H1 (cell line): ENCODE measurements at regions not wholly inside any gene's neighbourhood (a gene's known extent, or its start where the extent isn't known, plus 50 kb on each side); places are given as distances from the start of the nearest gene placed in this dataset.

Source experiments
- CHD1 ChIP-seq: IDR thresholded peaks from 2 replicates; pipeline ENCODE4 v1.6.1; 2012; ENCODE audit warnings: low read depth, low read length, improper control_type of control experiment
- CHD2 ChIP-seq: IDR thresholded peaks from 2 replicates; pipeline ENCODE4 v1.6.1; 2012; ENCODE audit warnings: low read length, improper control_type of control experiment
- EGR1 ChIP-seq: IDR thresholded peaks from 2 replicates; pipeline ENCODE4 v1.6.1; 2011; ENCODE audit warnings: low read depth, low read length, borderline replicate concordance
- JUND ChIP-seq: IDR thresholded peaks from 2 replicates; pipeline ENCODE4 v1.6.1; 2011; ENCODE audit warnings: mild to moderate bottlenecking, improper control_type of control experiment, low read length
- KDM5A ChIP-seq: fragments of 200-600 bp; IDR thresholded peaks from 2 replicates; pipeline ENCODE4 v1.7.1; 2012; ENCODE audit warnings: mild to moderate bottlenecking, low read length, inconsistent platforms, mixed read lengths
- NRF1 ChIP-seq: IDR thresholded peaks from 2 replicates; pipeline ENCODE4 v1.6.1; 2011; ENCODE audit warnings: mild to moderate bottlenecking, low read depth, low read length, improper control_type of control experiment
- POLR2AphosphoS5 ChIP-seq: IDR thresholded peaks from 2 replicates; pipeline ENCODE4 v1.6.1; 2011; ENCODE audit warnings: low read depth, low read length
- RXRA ChIP-seq: IDR thresholded peaks from 2 replicates; pipeline ENCODE4 v1.6.1; 2011; ENCODE audit warnings: low read depth, mild to moderate bottlenecking, low read length, moderate library complexity; ENCODE audit not compliant: insufficient read depth
- SIRT6 ChIP-seq: IDR thresholded peaks from one replicate; pipeline ENCODE4 v1.7.1; 2012; ENCODE audit warnings: low read length, inconsistent platforms
- SIX5 ChIP-seq: IDR thresholded peaks from 2 replicates; pipeline ENCODE4 v1.6.1; 2011; ENCODE audit warnings: mild to moderate bottlenecking, low read depth, low read length
- SP2 ChIP-seq: IDR thresholded peaks from 2 replicates; pipeline ENCODE4 v1.6.1; 2012; ENCODE audit warnings: mild to moderate bottlenecking, low read length, inconsistent platforms
- SUZ12 ChIP-seq: fragments of 200-600 bp; sonication (generic); IDR thresholded peaks from 2 replicates; pipeline ENCODE4 v1.6.1; 2012; ENCODE audit warnings: mild to moderate bottlenecking, inconsistent platforms, low read length, moderate library complexity, mixed read lengths
- TAF1 ChIP-seq: IDR thresholded peaks from 2 replicates; pipeline ENCODE4 v1.6.1; 2011; ENCODE audit warnings: mild to moderate bottlenecking, low read depth, low read length
- TCF12 ChIP-seq: IDR thresholded peaks from 2 replicates; pipeline ENCODE4 v1.6.1; 2011; ENCODE audit warnings: low read depth, mild to moderate bottlenecking, low read length
- TF ChIP-seq, protein P1 (sequence below): fragments of 300-600 bp; sonication (generic); IDR thresholded peaks from 2 replicates; pipeline ENCODE4 v1.7.1; 2012; ENCODE audit warnings: low read length, moderate library complexity, mild to moderate bottlenecking, inconsistent platforms; ENCODE audit not compliant: insufficient replicate concordance

DNA sequence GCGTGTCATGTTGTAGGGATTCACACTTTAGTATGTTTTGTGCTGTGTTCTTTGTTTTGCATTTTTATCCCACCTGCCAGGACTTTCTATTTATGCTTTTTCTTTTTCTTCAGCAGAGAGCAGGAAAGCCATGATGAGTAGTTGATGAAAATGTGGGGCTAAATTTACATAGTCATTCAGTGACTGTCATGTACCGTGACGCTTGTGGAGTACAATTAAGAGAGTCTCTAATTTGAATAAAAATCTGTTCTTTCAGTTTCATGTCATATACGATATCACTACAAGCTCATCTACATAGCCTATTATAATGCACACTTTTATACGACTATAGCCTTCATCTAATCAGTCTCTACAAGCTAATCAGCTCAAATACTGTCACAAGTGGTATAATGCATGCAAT lies 112.7 kb upstream of the SPATS2L start (continued):
- TF ChIP-seq, protein P1, sequence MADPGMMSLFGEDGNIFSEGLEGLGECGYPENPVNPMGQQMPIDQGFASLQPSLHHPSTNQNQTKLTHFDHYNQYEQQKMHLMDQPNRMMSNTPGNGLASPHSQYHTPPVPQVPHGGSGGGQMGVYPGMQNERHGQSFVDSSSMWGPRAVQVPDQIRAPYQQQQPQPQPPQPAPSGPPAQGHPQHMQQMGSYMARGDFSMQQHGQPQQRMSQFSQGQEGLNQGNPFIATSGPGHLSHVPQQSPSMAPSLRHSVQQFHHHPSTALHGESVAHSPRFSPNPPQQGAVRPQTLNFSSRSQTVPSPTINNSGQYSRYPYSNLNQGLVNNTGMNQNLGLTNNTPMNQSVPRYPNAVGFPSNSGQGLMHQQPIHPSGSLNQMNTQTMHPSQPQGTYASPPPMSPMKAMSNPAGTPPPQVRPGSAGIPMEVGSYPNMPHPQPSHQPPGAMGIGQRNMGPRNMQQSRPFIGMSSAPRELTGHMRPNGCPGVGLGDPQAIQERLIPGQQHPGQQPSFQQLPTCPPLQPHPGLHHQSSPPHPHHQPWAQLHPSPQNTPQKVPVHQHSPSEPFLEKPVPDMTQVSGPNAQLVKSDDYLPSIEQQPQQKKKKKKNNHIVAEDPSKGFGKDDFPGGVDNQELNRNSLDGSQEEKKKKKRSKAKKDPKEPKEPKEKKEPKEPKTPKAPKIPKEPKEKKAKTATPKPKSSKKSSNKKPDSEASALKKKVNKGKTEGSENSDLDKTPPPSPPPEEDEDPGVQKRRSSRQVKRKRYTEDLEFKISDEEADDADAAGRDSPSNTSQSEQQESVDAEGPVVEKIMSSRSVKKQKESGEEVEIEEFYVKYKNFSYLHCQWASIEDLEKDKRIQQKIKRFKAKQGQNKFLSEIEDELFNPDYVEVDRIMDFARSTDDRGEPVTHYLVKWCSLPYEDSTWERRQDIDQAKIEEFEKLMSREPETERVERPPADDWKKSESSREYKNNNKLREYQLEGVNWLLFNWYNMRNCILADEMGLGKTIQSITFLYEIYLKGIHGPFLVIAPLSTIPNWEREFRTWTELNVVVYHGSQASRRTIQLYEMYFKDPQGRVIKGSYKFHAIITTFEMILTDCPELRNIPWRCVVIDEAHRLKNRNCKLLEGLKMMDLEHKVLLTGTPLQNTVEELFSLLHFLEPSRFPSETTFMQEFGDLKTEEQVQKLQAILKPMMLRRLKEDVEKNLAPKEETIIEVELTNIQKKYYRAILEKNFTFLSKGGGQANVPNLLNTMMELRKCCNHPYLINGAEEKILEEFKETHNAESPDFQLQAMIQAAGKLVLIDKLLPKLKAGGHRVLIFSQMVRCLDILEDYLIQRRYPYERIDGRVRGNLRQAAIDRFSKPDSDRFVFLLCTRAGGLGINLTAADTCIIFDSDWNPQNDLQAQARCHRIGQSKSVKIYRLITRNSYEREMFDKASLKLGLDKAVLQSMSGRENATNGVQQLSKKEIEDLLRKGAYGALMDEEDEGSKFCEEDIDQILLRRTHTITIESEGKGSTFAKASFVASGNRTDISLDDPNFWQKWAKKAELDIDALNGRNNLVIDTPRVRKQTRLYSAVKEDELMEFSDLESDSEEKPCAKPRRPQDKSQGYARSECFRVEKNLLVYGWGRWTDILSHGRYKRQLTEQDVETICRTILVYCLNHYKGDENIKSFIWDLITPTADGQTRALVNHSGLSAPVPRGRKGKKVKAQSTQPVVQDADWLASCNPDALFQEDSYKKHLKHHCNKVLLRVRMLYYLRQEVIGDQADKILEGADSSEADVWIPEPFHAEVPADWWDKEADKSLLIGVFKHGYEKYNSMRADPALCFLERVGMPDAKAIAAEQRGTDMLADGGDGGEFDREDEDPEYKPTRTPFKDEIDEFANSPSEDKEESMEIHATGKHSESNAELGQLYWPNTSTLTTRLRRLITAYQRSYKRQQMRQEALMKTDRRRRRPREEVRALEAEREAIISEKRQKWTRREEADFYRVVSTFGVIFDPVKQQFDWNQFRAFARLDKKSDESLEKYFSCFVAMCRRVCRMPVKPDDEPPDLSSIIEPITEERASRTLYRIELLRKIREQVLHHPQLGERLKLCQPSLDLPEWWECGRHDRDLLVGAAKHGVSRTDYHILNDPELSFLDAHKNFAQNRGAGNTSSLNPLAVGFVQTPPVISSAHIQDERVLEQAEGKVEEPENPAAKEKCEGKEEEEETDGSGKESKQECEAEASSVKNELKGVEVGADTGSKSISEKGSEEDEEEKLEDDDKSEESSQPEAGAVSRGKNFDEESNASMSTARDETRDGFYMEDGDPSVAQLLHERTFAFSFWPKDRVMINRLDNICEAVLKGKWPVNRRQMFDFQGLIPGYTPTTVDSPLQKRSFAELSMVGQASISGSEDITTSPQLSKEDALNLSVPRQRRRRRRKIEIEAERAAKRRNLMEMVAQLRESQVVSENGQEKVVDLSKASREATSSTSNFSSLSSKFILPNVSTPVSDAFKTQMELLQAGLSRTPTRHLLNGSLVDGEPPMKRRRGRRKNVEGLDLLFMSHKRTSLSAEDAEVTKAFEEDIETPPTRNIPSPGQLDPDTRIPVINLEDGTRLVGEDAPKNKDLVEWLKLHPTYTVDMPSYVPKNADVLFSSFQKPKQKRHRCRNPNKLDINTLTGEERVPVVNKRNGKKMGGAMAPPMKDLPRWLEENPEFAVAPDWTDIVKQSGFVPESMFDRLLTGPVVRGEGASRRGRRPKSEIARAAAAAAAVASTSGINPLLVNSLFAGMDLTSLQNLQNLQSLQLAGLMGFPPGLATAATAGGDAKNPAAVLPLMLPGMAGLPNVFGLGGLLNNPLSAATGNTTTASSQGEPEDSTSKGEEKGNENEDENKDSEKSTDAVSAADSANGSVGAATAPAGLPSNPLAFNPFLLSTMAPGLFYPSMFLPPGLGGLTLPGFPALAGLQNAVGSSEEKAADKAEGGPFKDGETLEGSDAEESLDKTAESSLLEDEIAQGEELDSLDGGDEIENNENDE, result no peak
- no peak for TF ChIP-seq SUZ12
- TF ChIP-seq TCF12, result no peak
- no peak for TF ChIP-seq CHD1
- no peak for TF ChIP-seq TAF1
- TF ChIP-seq RXRA, result no peak
- TF ChIP-seq SIX5, result no peak
- TF ChIP-seq EGR1, result no peak
- no peak for TF ChIP-seq NRF1
- TF ChIP-seq SIRT6, result no peak
- no peak for TF ChIP-seq POLR2AphosphoS5
- no peak for TF ChIP-seq JUND
- TF ChIP-seq SP2, result no peak
- no peak for TF ChIP-seq KDM5A
- TF ChIP-seq CHD2, result no peak
